HG03139 (cell line): ENCODE measurements at regions not wholly inside any gene's neighbourhood (a gene's known extent, or its start where the extent isn't known, plus 50 kb on each side); places are given as distances from the start of the nearest gene placed in this dataset.
A peak's percentile ranks its signal among the peaks of the same experiment; 100 is the strongest.

Experiments
- ATAC-seq: cut with Tn5 transposase; IDR thresholded peaks from one replicate; pipeline ENCODE4 v1.9.1; 2021; ENCODE audit not compliant: unreplicated experiment

DNA sequence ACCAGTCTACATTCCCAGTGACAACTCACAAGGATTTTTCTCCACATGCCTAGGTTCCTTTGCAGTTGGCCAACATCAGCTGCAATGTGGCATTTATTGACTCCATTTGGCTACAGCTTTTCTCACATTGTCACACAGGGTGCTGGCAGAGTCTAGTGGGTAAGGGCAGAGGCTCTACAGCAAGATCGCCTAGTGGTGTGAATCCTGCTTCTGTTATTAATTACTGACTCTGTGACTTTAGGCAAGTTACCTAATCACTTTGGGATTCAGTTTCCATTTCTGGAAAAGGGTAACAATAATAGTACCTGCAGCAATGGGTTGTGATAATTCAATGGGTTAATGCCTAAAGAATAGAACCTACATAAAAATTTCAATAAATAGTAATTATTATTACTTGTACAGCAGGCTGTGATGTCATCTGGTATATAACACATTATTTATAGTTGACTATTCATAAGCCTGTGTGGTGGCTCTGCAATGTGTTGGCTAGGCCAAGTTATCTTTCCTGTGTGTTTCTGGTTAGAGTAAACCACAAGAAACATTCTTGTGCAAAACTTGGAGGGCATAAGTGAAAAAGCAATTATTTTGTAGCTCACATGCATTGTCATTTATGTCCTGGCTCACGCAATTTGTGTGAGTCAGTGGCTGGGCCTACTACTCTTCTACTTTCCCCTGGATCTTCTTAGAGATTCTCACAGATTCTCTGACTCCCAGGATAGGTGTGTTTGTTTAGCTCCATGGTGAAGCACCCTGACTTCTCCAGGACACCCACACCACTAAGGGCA lies 59.5 kb downstream of the PTGS2 start:
- no peak for ATAC-seq

DNA sequence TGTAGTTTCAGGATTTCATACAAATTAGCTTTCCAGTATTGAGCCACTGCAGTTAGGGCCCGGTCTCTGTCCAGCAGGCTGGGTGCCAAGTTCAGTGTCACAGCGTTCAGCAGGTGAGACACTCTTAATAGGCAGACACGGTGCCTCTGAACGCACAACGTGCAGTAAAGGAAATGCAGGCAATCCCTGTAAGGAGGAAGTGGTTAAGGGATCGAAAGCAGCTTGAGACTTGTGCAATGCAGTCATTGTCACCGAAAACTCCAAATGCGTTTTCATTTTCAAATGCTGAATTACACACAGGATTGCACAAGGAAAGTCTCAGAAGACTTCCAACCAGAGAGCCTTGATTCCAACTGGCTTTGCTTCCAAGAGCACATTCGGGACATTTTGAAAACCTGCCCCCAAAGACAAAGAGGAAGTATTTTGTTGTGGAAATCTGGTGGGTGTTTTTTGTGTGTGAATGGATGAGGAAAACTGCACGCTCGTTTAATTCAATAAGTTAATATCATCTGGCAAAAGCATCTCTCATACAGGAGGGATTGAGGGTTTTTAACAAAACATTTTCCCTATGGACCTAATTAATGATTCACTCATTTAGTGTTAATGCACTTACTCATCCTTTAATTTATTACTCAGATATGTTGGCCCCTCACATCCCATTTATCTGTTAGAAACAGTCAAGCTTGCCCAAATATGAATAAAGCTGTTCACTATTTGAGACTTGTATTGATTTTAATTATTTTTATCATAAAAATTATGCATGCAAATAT lies 61.6 kb downstream of the PTGS2 start:
- ATAC-seq, result peak; percentile 100

DNA sequence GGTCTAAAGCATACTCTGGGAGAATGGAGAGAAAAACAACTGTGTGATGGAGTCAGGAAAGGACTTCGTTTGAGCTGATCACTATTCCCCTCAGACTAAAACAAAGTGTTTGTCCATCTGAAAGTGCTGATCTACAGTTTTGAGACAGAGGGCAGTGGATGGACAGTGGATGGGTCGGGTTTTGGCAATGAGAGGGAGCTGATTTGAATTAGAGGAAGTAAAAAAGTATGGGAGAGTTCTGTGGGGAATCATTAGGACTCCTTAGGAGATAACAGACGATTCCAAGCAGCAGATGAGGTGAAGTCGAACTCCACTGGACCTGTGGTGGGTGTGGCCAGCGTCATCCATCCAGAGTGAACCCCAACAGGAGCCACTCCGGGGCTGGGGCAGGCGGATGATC lies 62.3 kb downstream of the PTGS2 start:
- ATAC-seq, result peak; percentile 5

DNA sequence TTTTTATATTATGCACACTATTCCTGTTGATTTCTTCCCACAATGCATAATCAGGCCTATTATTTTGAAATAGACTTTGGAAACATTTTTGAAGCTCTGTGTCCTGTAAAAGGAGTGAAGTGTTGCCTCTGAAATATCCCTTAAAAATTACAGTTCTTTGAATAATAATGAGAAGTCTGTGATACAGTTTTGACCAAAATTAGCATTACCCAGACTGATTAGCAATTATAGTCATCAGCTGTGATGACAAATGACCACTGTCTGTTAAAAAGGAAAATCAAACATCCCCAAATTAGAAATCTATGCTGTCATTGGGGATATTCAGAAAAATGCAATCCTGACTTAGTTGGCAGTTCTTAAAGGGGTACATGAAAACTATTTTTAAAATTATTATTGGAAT lies 63.7 kb downstream of the PTGS2 start:
- ATAC-seq, result no peak

DNA sequence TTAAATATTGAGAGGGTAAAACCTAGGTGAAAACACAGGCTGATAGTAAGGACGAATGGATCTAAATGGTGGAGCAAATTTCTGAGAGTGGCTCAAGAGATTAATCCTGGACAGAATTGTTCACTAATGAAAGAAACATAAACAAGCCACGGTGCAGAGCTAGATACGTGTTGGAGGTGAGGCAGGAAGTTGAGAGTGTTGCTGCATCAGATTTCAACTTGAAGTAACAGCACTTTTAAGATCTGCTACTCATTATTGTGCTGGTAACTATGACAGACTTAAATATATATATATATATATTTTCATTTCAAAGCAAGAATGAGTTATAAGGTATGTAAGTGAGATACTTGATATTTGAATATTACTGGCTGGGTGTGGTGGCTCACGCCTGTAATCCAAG lies 64.9 kb downstream of the PTGS2 start:
- ATAC-seq, result no peak

DNA sequence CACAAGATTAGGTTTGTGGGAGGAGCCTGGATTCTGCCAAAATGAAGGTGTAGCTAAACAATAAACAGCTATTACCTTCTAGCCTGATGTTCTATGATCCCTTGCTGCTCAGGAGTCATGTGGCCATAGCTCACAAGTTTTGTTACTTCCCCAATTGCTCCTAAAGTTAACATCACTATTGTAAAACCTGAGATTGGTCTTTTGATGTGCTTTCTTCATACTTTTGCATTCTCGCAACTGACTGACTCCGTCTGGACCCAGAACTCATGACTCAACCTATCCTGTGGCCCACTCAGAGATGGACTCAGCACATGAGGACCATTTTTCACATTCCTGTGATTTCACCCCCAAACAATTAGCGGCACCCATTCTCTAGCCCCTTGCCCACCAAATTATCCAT lies 69.1 kb downstream of the PTGS2 start:
- no peak for ATAC-seq

DNA sequence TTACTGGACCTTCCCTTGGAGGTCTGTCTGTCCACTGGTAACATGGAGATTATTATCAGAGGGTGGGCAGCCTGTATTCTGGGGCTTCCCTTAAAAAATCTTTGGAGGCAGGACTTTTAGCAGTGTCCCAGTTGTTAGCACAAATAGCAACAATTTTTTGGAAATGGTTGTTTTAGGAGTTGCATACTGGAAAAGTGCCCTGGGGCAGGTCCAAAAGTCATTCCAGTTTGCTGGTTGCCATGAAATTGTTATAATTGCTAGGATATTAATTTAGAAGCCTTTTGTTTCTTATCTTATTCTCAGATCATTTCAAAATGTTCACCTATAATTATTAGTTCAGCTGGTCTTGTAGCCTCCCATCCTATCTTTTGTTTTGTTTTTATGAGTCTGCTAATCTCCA lies 71.0 kb downstream of the PTGS2 start:
- ATAC-seq, result no peak

DNA sequence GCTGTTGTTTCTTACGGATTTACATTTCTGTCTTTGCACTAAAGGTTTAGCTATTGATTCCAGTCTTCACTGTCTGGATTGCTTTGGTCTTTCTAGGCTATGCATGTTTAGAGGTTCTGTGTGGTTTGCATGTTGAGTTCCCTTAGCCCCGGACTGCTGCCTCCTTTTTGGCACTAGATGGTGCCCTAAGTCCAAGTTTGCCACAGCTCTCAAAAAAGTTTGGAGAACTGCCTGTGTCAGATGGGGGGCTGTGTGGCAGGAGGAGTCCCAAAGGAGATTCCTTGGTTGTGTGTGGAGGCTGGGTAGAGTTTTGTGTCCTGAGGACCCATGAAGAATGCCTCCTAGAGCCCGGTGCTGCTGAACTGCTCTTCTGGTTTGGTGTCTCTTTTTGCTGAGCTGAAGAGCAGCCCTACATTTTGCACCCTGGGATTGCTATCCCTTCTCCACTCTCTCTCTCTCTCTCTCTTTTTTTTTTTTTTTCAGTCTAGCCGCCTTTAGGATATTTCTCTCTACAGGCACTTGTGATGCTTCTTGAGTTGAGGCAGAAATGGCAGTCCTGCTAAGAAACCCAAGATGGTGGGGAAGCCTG lies 74.4 kb downstream of the PTGS2 start:
- ATAC-seq, result peak; percentile 80

DNA sequence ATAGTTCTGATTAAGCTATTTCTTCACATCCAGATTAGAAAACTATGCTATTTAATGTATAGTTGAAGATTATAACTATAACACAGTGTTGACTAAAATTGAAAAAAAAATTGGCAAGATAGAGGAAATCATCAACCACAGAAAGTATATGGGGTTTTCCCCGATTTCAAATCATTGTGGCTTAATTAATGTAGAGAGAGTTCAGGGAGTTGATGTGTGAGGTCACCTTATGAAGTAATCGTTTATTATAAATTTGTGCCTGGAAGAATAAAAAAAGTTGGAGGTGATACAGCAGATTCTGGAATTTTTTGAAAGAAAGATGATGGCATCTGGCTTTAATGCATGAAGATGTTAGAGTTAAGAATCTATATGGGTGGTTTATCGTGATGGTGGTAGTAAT lies 84.3 kb downstream of the PTGS2 start:
- ATAC-seq, result no peak

DNA sequence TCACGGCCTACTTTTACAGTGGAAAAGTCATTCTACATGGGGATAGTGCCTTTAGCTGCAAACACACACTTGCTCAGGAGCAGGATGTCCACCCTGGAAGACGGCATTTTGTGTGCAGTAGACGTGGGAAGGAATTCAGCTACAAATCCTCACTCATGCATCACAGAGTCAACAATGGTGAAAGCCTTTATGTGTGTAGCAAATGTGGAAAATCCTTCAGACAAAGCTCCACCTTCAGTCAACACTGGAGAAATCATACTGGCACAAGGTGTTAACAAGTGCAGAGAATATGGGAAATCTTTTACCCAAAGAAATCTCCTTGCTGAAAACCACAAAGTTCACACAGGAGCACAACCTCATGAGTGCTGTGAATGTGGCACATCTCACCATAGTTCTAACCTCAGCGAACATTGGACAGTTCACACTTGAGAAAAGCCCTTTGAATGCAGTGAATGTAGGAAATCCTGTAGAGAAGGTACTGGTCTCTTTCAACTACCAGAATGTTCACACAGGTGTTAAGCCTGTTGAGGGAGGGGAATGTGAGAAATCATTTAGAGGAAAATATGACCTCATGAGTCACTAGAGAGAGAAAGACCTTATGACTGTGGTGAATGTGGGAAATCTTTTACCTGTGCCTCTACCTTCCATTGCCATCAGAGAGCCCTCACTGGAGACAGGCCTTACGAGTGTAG lies 101.8 kb downstream of the PTGS2 start:
- no peak for ATAC-seq

DNA sequence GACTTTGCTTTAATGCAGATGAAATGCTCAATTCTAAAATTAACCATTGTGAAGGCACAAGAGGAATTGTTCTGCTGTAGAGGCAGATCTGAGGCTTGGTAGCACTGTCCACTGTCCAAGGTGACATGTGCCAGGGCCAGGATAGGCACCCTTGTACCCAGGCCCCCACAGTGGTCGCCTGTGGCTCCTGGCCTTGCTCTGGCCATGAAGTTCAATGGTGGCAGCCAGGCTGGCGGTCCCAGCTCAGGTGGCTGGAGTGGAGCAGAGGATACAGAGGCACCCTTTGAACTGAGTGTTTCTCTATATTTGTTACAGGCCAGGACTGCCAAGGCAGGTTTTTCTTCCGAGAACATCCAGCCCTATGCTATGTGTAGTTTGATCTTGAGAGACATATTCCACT lies 102.6 kb downstream of the PTGS2 start:
- ATAC-seq, result no peak

DNA sequence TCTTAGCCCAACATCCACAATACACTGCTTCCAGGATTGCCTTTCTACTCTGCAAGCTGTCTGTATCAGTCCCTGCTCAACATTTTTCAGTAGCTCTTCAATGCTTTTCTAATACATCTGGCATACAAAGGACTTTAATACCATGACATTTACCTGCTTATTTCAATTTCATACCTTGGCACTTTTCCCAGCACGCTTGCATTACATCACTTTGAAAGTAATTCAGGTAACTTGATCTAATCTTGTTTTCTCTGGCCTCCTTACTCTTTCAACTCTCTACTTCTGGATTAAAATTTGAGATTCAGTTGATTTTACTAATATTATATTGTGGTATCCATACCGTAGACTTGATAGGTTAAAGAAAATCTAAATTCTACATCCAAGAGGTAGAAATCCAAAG lies 103.0 kb downstream of the PTGS2 start:
- ATAC-seq, result no peak

DNA sequence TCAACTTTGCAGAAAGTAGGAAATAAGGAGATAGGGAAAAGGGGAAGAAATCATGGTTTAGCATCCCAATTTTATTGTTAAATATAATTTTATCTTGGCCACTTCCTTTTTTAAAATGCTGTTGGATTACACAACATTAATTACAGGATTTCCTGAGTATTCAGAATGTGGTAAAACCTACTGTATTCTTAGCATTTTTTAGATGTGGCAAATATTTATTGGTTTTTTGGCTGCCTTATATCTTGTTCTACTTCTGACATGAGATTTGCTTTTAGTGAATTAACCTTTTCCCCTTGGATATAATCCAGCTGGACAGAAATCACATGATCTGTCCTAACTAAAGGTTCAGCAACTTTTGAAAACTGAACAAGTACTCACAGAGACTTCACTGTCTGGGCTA lies 104.9 kb downstream of the PTGS2 start:
- ATAC-seq, result no peak

DNA sequence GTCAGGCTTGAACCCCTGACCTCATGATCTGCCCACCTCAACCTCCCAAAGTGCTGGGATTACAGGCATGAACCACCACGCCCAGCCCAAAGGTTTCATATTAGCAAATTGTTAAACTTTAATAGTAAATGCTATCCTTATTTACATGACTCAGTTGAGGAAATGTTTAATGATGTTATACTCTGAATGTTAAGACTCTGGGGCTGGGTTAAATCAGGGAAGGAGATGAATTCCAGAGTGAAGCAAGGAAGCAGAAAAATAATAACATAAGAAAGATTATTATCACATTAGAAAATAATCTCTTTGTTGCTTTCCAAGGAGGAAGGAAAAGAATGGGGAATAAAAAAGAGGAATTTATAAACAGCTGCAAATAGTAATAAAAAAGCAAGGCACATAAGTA lies 105.3 kb downstream of the PTGS2 start:
- ATAC-seq, result no peak

DNA sequence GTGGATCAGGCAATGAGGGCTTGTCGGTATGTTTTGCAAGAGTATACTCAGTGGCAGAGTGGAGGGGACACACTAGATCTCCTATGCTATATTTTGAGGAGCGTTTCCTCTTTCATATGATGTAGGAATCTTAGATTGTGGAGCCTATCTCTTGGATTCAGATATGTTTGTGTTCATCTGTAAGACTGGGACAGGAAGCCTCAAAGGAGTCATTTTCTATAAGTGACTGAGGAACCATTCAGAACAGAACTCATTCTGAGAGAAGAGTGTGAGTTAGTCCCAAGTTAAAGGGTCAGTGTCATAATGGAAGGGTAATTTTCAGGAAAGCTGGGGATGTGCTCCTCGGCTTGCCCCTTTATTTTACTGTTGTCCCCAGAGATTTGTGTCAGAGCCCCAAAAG lies 107.7 kb downstream of the PTGS2 start:
- no peak for ATAC-seq

DNA sequence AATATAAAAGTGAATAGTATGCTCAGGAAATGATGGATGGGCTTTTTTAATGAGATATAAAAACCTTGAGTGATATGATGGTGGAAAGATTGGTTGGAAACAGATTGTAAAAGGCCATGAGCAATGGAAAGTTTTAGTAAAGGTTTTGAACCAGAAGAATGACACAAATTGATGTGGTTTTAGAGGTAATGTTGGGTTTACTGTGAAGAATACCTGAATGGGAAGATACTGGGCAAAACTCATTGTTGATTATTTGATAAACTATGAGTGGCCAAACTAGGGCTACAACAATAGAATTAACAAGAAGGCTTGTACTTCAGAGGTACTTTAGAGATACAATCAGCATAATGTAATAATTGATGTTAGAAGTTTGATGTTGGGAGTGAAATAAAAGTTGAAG lies 108.5 kb downstream of the PTGS2 start:
- no peak for ATAC-seq

DNA sequence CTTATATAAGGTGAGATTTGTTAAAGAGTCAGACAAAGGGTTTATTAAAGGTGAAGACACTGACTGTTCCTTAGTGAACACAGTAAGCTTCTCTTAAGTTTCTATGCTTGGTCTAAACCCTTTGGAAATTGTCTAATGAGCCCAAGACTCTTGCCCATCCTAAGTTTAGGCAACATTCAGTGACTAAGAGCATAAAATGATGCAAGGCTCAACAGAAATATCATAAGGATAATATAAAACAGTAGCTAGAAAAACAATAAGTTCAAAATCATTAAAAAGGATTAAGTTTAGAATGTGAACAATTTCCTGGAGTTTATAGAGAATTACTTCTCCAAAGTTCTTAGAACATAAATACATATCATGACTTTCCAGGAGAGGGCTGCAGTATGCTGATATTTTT lies 108.9 kb upstream of the PDC start:
- ATAC-seq, result no peak

DNA sequence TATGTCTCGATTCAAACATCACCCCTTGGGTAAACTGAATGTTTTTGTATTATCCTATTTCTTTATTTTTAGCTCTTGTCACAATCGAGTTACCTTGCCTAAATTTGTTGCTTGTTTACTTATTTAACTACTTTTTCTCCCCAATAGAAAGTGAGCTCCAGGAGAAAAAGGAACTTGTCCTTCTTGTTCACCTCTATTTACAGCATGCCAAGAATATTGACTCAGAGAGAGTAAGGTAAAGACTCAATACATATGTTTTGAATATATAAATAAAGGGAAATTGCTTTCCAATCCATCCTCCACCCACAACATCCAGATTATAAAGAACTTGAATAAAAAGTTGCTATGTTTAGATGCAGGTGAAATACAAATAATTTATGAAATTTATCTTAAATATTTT lies 107.3 kb upstream of the PDC start:
- no peak for ATAC-seq

DNA sequence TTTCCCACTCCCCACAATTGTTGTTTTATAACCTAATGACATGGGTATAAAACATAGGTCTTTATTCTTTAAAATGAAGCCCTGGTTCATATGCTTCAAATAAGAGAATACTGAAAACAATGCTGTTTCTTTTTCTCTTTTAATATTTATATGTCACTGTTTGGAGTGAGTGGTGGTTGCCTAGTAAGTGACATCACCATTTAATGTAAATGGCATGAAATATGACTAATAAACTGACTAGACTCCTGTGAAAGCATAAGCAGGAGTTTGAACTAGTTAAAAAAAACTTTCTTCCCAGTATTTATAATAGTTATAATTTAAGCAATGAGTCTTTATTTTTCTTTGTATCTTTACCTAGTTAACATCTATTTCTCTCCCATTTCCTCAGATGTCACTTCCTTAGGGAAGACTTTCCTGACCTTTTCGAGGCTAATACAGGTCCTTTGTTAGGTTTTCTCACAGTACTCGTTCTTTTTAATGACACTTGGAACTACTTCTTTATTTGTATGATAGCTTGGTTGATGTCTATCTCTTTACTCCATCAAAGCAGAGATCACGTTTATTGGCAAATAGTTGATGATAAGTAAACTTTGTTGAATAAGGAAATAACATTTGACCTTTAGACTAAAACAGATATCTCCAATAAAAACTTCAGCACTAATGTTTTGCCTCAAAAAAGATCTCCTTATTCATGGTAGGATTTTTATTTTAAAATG lies 105.4 kb upstream of the PDC start:
- no peak for ATAC-seq

DNA sequence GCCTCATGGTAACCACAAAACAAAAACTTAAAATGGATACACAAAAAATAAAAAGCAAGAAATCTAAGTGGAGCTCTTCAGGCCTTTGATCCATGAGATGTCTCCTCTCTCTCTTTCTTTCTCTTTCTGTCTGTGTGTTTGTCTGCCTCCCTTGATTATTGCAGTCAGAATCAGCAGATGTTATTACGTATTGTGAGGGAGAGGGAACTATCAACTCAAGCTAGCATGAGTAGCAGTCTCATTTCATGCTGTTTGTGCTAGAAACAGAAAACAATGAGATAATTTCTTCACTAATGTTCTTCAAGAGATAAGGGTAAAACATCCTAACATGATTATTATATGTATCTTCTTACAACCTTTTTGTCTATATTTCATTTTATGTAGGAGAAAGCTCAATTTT lies 103.7 kb upstream of the PDC start:
- ATAC-seq, result no peak

DNA sequence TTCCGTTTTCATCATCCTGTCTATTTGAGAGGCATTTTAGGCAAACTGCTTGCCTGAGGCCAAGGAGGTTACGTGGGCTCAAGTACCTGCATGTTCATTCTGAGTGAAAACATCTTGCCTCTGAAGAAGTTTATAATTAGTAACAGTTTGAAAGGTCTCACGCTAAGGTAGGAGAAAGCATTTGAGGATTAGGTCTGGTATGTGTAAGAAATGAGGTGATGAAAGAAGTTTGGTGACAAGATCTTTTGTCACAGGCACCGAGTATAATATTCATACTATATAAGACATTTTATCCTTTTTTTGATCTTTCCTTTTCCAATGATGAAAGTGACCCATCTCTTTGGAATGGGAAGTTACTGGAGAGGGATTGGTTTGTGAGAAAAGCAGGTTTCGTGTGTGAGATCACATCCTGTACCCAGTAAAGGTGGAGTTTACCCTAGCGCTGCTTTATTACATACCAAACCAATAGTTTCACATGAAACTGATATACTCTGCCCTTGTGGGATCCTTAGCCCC lies 98.7 kb upstream of the PDC start:
- no peak for ATAC-seq
